GM12865 (cell line): ENCODE measurements at regions not wholly inside any gene's neighbourhood (a gene's known extent, or its start where the extent isn't known, plus 50 kb on each side); places are given as distances from the start of the nearest gene placed in this dataset.

Source experiments
- DNase-seq: peaks from one replicate; pipeline ENCODE4 v3.0.0; 2010; ENCODE audit warnings: low read depth
- H3K4me3 ChIP-seq: 2 replicates; pipeline ENCODE4 v1.5.1; 2011; ENCODE audit warnings: mild to moderate bottlenecking, low read depth, low read length, control low read depth
- CTCF ChIP-seq: IDR thresholded peaks from 2 replicates; pipeline ENCODE4 v1.5.1; 2011; ENCODE audit warnings: low read length, control low read depth, low read depth, inconsistent platforms; ENCODE audit not compliant: insufficient read depth; ENCODE audit errors: missing control alignments

DNA sequence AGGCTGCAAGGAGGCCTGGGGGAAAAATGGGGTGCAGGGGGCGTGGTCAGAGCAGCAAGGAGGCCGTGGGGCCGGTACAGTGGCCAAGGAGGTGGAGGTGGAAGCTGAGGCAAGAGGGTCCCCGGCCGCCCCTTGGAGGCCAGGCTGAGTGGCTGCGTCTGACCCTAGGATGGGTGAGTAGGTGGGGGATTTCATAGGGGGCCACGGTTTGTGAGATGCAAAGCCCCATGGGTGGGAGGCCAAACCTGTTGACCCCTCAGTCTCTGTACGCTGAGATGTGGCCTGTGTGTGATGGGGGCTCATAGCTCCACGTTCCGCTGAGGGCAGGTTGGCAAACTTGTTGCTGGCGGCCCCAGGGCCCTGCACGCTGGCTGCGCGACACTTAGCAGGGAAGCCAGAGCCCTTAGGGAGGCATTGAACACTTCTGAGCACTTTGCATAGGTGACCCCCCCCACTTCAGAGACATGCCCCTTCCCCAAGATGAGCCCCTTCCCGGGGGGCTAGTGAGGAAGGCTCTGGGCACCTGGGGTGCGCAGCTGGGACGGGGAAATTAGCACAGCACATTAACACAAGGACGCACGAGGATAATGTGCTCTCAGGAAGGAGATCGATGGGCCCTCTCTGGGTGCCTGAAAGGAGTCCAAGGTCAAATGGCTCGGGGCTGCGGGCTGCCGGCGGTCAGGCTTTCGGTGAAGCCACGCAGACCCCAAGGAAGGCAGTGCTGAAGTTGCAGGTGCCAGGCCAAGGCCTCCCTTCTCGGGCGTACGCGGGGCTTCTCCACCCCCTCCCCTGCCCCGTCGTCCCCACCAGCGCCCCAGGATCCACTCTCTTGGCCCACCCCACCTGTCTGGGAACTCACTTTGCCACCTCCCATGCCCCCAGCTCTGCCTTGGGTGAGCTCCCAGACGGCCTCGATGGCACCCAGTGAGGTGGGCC is 107.4 kb downstream of the HMX1 start:
- DNase-seq = no peak
- no peak overlapping the region for H3K4me3 ChIP-seq
- TF ChIP-seq CTCF = no peak

GRCh38 chr4:8762951-8763735 is 108.5 kb downstream of the HMX1 start:
- TF ChIP-seq CTCF = no peak
- DNase-seq = no peak
- no peak overlapping the region for H3K4me3 ChIP-seq

DNA sequence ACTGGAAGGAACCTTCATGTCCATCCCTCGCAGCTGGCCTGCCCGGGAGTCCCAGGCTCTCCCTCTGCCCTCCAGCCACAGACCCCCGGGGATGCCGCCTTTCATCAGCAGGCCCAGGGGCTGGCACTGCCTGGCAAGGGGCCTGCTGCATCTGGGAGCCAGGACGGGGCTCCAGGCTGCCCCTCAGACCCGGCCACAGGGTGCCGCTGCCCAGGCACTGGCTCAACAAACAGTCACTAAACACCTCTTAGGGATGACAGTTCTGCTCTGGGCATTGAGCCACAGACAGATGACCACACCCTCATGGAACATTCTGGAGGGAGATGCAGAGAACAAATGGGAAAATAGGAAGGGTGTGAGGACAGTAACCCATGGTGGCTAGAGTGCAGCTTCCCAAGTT is 109.3 kb downstream of the HMX1 start:
- no peak for TF ChIP-seq CTCF
- no peak for DNase-seq
- H3K4me3 ChIP-seq = no peak overlapping the region

- TF ChIP-seq CTCF = no peak
- no peak overlapping the region for H3K4me3 ChIP-seq
- no peak for DNase-seq
Measured at GRCh38 chr4:8761824-8762205, 109.8 kb downstream of the HMX1 start.

DNA sequence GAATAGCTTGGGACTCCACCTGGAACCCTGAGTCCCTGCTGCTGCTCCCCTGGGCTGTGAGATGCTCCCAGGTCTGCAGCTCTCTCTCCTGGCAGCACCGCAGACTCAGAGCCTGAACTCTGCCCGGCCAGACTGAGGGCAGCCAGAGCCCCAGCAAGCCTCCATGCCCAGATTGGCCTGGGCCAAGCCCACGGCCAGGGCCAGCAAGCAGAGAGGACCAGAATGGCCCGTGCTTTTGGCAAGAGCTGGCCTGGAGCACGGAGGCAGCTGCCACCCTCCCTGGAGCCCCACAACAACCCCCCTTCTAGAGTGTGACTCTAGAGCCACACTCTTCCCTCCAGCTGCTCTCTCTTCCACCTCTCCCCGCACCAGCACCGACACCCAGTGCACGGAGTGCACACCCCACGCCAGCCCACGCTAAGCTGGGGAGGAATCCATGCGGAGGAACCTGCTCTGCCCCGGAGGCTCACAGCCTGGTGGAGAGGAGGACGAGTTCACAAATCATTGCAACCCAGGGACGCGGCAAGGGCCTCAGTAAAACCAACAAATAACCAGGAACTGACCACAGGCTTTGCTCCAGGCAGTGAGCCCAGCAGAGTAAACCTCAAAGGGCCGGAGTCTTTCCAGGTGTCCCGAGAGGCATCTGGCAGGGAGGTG is 110.3 kb downstream of the HMX1 start:
- no peak for TF ChIP-seq CTCF
- H3K4me3 ChIP-seq = no peak overlapping the region
- no peak for DNase-seq

GRCh38 chr4:8760561-8760960 is 111.1 kb downstream of the HMX1 start:
- H3K4me3 ChIP-seq = no peak overlapping the region
- DNase-seq = no peak
- no peak for TF ChIP-seq CTCF
